H1 (cell line): ENCODE measurements at regions not wholly inside any gene's neighbourhood (a gene's known extent, or its start where the extent isn't known, plus 50 kb on each side); places are given as distances from the start of the nearest gene placed in this dataset.

Experiments
- ATF3 ChIP-seq: IDR thresholded peaks from 2 replicates; pipeline ENCODE4 v1.6.1; 2011; ENCODE audit warnings: low read depth, mild to moderate bottlenecking, low read length; ENCODE audit not compliant: insufficient read depth
- BCL11A ChIP-seq, 2 experiments: IDR thresholded peaks; one replicate each; pipeline ENCODE4 v1.6.1; 2011; ENCODE audit warnings: low read depth in 2 of 2, low read length in 2 of 2, mild to moderate bottlenecking in 2 of 2
- FOSL1 ChIP-seq: IDR thresholded peaks from 2 replicates; pipeline ENCODE4 v1.6.1; 2011; ENCODE audit warnings: mild to moderate bottlenecking, low read depth, low read length, moderate library complexity; ENCODE audit not compliant: insufficient read depth
- KDM5A ChIP-seq: fragments of 200-600 bp; IDR thresholded peaks from 2 replicates; pipeline ENCODE4 v1.7.1; 2012; ENCODE audit warnings: mild to moderate bottlenecking, low read length, inconsistent platforms, mixed read lengths

GRCh38 chr2:147092266-147092665 is 752.6 kb upstream of the ACVR2A start (continued):
- no peak for TF ChIP-seq KDM5A
- no peak for TF ChIP-seq ATF3
- no peak for TF ChIP-seq FOSL1
- no peak for TF ChIP-seq BCL11A (IDR thresholded peaks at IDR 0.05; ENCODE audit: low read depth in 2 of 2, low read length in 2 of 2)
